Transverse colon (tissue), 4 donors: ENCODE measurements at regions not wholly inside any gene's neighbourhood (a gene's known extent, or its start where the extent isn't known, plus 50 kb on each side); places are given as distances from the start of the nearest gene placed in this dataset.
A peak's percentile ranks its signal among the peaks of the same experiment; 100 is the strongest.

Experiments used
- POLR2A ChIP-seq: fragments of 450-650 bp; IDR thresholded peaks from one replicate; pipeline ENCODE4 v1.6.1; 2016; ENCODE audit warnings: antibody characterized with exemption, mild to moderate bottlenecking, moderate library complexity
- POLR2AphosphoS5 ChIP-seq, 3 donors: sonication (generic); formaldehyde crosslinking; IDR thresholded peaks; one replicate each; pipeline ENCODE4 v1.6.1; 2016; ENCODE audit warnings: antibody characterized with exemption in 3 of 3
- TF ChIP-seq, protein P1 (sequence below), 5 experiments: fragments of 200-600 bp in 3 of 5; fragments of 450-650 bp in 2 of 5; sonication (generic) in 3 of 5; IDR thresholded peaks; 1 replicate in 2 of 5; 2 replicates in 3 of 5; pipeline ENCODE4 v1.5.1; 2016 to 2017; ENCODE audit warnings: antibody characterized with exemption in 5 of 5, inconsistent platforms in 3 of 5, mild to moderate bottlenecking in 2 of 5, moderate library complexity in 1 of 5

DNA sequence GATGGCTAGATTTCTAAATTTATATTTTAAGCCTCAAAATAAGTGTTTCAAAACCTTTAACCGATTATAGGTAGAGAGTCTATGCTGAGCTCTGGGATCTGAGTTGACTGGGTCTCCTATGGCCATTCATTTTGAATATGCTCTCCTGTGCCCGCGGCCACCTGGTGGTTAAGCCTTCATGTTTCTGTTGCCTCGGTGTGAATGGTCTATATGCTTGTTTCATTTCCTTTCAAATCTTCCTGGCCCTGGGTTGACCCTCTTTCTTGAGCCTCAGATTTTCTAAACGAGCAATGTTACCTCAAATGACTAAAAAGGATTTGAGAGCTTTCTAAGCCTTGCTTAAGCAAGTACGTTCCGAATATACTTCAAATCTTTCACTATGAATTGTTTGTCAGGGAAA is 789.4 kb upstream of the KIRREL3 start:
- TF ChIP-seq POLR2AphosphoS5 (IDR thresholded peaks at IDR 0.05) (no peak), POLR2A (no peak)
- TF ChIP-seq, protein P1, sequence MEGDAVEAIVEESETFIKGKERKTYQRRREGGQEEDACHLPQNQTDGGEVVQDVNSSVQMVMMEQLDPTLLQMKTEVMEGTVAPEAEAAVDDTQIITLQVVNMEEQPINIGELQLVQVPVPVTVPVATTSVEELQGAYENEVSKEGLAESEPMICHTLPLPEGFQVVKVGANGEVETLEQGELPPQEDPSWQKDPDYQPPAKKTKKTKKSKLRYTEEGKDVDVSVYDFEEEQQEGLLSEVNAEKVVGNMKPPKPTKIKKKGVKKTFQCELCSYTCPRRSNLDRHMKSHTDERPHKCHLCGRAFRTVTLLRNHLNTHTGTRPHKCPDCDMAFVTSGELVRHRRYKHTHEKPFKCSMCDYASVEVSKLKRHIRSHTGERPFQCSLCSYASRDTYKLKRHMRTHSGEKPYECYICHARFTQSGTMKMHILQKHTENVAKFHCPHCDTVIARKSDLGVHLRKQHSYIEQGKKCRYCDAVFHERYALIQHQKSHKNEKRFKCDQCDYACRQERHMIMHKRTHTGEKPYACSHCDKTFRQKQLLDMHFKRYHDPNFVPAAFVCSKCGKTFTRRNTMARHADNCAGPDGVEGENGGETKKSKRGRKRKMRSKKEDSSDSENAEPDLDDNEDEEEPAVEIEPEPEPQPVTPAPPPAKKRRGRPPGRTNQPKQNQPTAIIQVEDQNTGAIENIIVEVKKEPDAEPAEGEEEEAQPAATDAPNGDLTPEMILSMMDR (IDR thresholded peaks at IDR 0.05), result peak; percentile 18 to 41 (median 28)
